ENCODE measurements at regions not wholly inside any gene's neighbourhood (a gene's known extent, or its start where the extent isn't known, plus 50 kb on each side); places are given as distances from the start of the nearest gene placed in this dataset.
"Not testable (repeated sequence)": the region's sequence is repeated elsewhere in the genome, so short reads cannot be mapped to it uniquely, and the experiment has no call there.

GRCh38 chrX:138856881-138857604 lies 145.5 kb upstream of the FGF13 start:
- Histone ChIP-seq H3K4me3 (ENCODE audit: low read depth in 1 of 2, low read length in 2 of 2) (no peak overlapping the region), H3K9me3 (ENCODE audit: low read length) (no peaks in the 10 kb centered on the region), H3K36me3 (ENCODE audit: insufficient read depth, low read length) (no peaks in the 10 kb centered on the region), H3K4me1 (ENCODE audit: insufficient read depth, low read length) (no peaks in the 10 kb centered on the region), H3K9ac (ENCODE audit: low read length) (no peak overlapping the region), H3K27ac (ENCODE audit: low read depth, low read length) (no peak overlapping the region), H3K27me3 (ENCODE audit: control insufficient read depth in 1 of 2, insufficient read depth in 2 of 2, low read length in 2 of 2) (no peaks in the 10 kb centered on the region)

DNA sequence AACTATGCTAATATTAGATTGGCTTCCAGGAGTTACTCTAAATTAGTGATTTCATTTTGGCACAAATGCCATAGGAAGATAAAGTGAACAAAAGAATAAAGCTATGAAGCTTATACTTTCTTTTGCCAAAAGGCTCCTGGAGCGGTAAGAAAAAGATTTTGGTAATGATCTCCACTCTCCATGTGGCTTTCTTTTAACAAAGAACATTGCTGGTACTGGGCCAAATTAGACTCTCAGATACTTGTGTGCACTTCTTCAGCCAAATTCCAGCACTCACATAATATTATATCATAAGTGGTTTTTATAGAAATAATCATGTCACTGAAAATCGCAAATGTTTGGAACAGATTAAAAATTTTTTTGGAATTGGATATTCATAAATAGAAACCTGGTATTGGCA lies 142.4 kb upstream of the FGF13 start:
- no peak overlapping the region for H3K9ac ChIP-seq (ENCODE audit: low read length)
- H3K27ac ChIP-seq (ENCODE audit: low read depth, low read length): no peak overlapping the region
- no peaks in the 10 kb centered on the region for H3K36me3 ChIP-seq (ENCODE audit: insufficient read depth, low read length)
- no peak overlapping the region for H3K4me3 ChIP-seq (ENCODE audit: low read depth in 1 of 2, low read length in 2 of 2)
- no peaks in the 10 kb centered on the region for H3K4me1 ChIP-seq (ENCODE audit: insufficient read depth, low read length)
- no peaks in the 10 kb centered on the region for H3K27me3 ChIP-seq (ENCODE audit: control insufficient read depth in 1 of 2, insufficient read depth in 2 of 2, low read length in 2 of 2)
- no peaks in the 10 kb centered on the region for H3K9me3 ChIP-seq (ENCODE audit: low read length)

DNA sequence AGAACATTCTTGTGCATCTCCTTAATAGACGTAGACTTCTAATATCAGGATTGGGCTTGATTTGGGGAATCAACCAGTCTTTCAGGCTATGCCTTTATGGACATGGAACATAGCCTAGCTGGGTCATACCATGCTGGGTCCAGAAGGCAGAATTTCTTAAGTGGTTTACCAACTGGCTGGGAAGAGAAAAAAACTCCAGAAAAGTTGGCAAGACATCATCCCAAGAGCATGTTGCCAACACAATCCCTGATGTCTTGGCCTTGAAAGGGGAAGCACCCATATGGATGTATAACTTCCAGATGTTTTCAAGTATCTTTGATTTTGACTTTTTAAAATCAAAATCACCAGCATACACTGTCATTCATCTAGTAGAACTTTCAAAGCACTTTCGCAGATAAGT lies 138.0 kb upstream of the FGF13 start:
- Histone ChIP-seq H3K9ac (ENCODE audit: low read length) (no peak overlapping the region), H3K4me3 (ENCODE audit: low read depth in 1 of 2, low read length in 2 of 2) (no peak overlapping the region), H3K27me3 (ENCODE audit: control insufficient read depth in 1 of 2, insufficient read depth in 2 of 2, low read length in 2 of 2) (no peaks in the 10 kb centered on the region), H3K36me3 (ENCODE audit: insufficient read depth, low read length) (no peaks in the 10 kb centered on the region), H3K4me1 (ENCODE audit: insufficient read depth, low read length) (no peaks in the 10 kb centered on the region), H3K9me3 (ENCODE audit: low read length) (no peaks in the 10 kb centered on the region), H3K27ac (ENCODE audit: low read depth, low read length) (no peak overlapping the region)

GRCh38 chrX:138847930-138848329 lies 136.4 kb upstream of the FGF13 start:
- Histone ChIP-seq H3K4me3 (ENCODE audit: low read depth in 1 of 2, low read length in 2 of 2) (no peak overlapping the region), H3K9me3 (ENCODE audit: low read length) (no peaks in the 10 kb centered on the region), H3K9ac (ENCODE audit: low read length) (no peak overlapping the region), H3K36me3 (ENCODE audit: insufficient read depth, low read length) (no peaks in the 10 kb centered on the region), H3K27ac (ENCODE audit: low read depth, low read length) (no peak overlapping the region), H3K27me3 (ENCODE audit: control insufficient read depth in 1 of 2, insufficient read depth in 2 of 2, low read length in 2 of 2) (no peaks in the 10 kb centered on the region), H3K4me1 (ENCODE audit: insufficient read depth, low read length) (no peaks in the 10 kb centered on the region)

GRCh38 chrX:138845786-138846185 lies 134.3 kb upstream of the FGF13 start:
- no peaks in the 10 kb centered on the region for H3K36me3 ChIP-seq (ENCODE audit: insufficient read depth, low read length)
- H3K27me3 ChIP-seq (ENCODE audit: control insufficient read depth in 1 of 2, insufficient read depth in 2 of 2, low read length in 2 of 2): no peaks in the 10 kb centered on the region
- no peak overlapping the region for H3K9ac ChIP-seq (ENCODE audit: low read length)
- H3K9me3 ChIP-seq (ENCODE audit: low read length): no peaks in the 10 kb centered on the region
- no peak overlapping the region for H3K27ac ChIP-seq (ENCODE audit: low read depth, low read length)
- no peak overlapping the region for H3K4me3 ChIP-seq (ENCODE audit: low read depth in 1 of 2, low read length in 2 of 2)
- no peaks in the 10 kb centered on the region for H3K4me1 ChIP-seq (ENCODE audit: insufficient read depth, low read length)

DNA sequence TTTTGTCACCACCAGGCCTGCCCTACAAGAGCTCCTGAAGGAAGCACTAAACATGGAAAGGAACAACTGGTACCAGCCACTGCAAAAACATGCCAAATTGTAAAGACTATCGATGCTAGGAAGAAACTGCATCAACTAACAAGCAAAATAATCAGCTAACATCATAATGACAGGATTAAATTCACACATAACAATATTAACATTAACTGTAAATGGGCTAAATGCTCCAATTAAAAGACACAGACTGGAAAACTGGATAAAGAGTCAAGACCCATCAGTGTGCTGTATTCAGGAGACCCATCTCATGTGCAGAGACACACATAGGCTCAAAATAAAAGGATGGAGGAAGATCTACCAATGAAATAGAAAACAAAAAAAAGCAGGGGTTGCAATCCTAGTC lies 95.9 kb upstream of the FGF13 start:
- H3K4me1 ChIP-seq (ENCODE audit: insufficient read depth, low read length); H3K27ac ChIP-seq (ENCODE audit: low read depth, low read length); H3K9me3 ChIP-seq (ENCODE audit: low read length); H3K9ac ChIP-seq (ENCODE audit: low read length); H3K27me3 ChIP-seq (ENCODE audit: control insufficient read depth in 1 of 2, insufficient read depth in 2 of 2, low read length in 2 of 2); H3K4me3 ChIP-seq (ENCODE audit: low read depth in 1 of 2, low read length in 2 of 2); H3K36me3 ChIP-seq (ENCODE audit: insufficient read depth, low read length): not testable (repeated sequence)

- Histone ChIP-seq H3K9ac (ENCODE audit: low read length) (no peak overlapping the region), H3K27ac (ENCODE audit: low read depth, low read length) (no peak overlapping the region), H3K9me3 (ENCODE audit: low read length) (no peaks in the 10 kb centered on the region), H3K4me1 (ENCODE audit: insufficient read depth, low read length) (no peaks in the 10 kb centered on the region), H3K36me3 (ENCODE audit: insufficient read depth, low read length) (no peaks in the 10 kb centered on the region), H3K27me3 (ENCODE audit: control insufficient read depth in 1 of 2, insufficient read depth in 2 of 2, low read length in 2 of 2) (no peaks in the 10 kb centered on the region), H3K4me3 (ENCODE audit: low read depth in 1 of 2, low read length in 2 of 2) (no peak overlapping the region)
Measured at GRCh38 chrX:138794246-138794645, 82.7 kb upstream of the FGF13 start.

DNA sequence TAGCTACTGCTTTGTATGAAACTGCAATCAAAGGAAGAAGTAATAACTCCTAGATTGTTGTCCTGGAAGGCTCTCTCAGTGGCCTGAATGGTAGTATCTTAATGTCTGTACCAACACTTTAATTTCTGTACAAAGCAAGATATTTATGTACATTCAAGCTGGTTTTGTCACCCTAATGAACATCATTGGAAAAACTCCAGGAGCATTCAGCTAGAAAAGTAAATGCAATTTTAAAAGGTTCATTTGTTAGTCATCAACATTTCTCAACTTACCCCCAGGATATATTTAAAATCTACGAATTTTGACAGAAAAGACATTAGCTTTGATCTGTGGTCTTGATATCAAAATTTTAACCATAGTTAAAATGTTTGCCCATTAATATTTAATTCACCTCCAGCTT lies 80.0 kb upstream of the FGF13 start:
- H3K9ac ChIP-seq (ENCODE audit: low read length): no peak overlapping the region
- H3K4me1 ChIP-seq (ENCODE audit: insufficient read depth, low read length): no peaks in the 10 kb centered on the region
- no peaks in the 10 kb centered on the region for H3K27me3 ChIP-seq (ENCODE audit: control insufficient read depth in 1 of 2, insufficient read depth in 2 of 2, low read length in 2 of 2)
- no peaks in the 10 kb centered on the region for H3K9me3 ChIP-seq (ENCODE audit: low read length)
- no peak overlapping the region for H3K4me3 ChIP-seq (ENCODE audit: low read depth in 1 of 2, low read length in 2 of 2)
- no peaks in the 10 kb centered on the region for H3K36me3 ChIP-seq (ENCODE audit: insufficient read depth, low read length)
- no peak overlapping the region for H3K27ac ChIP-seq (ENCODE audit: low read depth, low read length)

GRCh38 chrX:138788771-138789170 lies 77.3 kb upstream of the FGF13 start:
- Histone ChIP-seq H3K9ac (ENCODE audit: low read length) (no peak overlapping the region), H3K36me3 (ENCODE audit: insufficient read depth, low read length) (no peaks in the 10 kb centered on the region), H3K27ac (ENCODE audit: low read depth, low read length) (no peak overlapping the region), H3K4me1 (ENCODE audit: insufficient read depth, low read length) (no peaks in the 10 kb centered on the region), H3K9me3 (ENCODE audit: low read length) (no peaks in the 10 kb centered on the region), H3K27me3 (ENCODE audit: control insufficient read depth in 1 of 2, insufficient read depth in 2 of 2, low read length in 2 of 2) (no peaks in the 10 kb centered on the region), H3K4me3 (ENCODE audit: low read depth in 1 of 2, low read length in 2 of 2) (no peak overlapping the region)

GRCh38 chrX:138778576-138778909 lies 67.0 kb upstream of the FGF13 start:
- H3K27ac ChIP-seq (ENCODE audit: low read depth, low read length); H3K27me3 ChIP-seq (ENCODE audit: control insufficient read depth in 1 of 2, insufficient read depth in 2 of 2, low read length in 2 of 2); H3K4me1 ChIP-seq (ENCODE audit: insufficient read depth, low read length); H3K9ac ChIP-seq (ENCODE audit: low read length); H3K36me3 ChIP-seq (ENCODE audit: insufficient read depth, low read length); H3K4me3 ChIP-seq (ENCODE audit: low read depth in 1 of 2, low read length in 2 of 2); H3K9me3 ChIP-seq (ENCODE audit: low read length): not testable (repeated sequence)

DNA sequence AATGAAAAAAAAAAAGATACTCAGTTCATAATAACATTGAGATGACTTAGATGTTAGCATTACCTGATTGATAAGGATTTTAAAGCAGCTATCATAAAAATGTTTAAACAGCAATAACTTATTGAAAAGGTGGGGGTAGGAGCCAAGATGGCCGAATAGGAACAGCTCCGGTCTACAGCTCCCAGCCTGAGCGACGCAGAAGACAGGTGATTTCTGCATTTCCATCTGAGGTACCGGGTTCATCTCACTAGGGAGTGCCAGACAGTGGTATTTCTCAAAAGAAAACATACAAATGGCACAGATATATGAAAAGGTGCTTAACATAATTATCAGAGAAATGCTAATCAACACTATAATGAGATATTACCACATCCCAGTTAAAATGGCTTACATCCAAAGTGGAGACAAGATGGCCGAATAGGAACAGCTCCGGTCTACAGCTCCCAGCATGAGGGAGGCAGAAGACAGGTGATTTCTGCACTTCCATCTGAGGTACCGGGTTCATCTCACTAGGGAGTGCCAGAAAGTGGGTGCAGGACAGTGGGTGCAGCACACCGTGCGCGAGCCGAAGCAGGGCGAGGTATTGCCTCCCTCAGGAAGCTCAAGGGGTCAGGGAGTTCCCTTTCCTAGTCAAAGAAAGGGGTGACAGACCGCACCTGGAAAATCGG lies 66.5 kb upstream of the FGF13 start:
- not testable (repeated sequence) for H3K4me1 ChIP-seq (ENCODE audit: insufficient read depth, low read length); H3K36me3 ChIP-seq (ENCODE audit: insufficient read depth, low read length); H3K27ac ChIP-seq (ENCODE audit: low read depth, low read length); H3K9me3 ChIP-seq (ENCODE audit: low read length); H3K27me3 ChIP-seq (ENCODE audit: control insufficient read depth in 1 of 2, insufficient read depth in 2 of 2, low read length in 2 of 2); H3K9ac ChIP-seq (ENCODE audit: low read length); H3K4me3 ChIP-seq (ENCODE audit: low read depth in 1 of 2, low read length in 2 of 2)

DNA sequence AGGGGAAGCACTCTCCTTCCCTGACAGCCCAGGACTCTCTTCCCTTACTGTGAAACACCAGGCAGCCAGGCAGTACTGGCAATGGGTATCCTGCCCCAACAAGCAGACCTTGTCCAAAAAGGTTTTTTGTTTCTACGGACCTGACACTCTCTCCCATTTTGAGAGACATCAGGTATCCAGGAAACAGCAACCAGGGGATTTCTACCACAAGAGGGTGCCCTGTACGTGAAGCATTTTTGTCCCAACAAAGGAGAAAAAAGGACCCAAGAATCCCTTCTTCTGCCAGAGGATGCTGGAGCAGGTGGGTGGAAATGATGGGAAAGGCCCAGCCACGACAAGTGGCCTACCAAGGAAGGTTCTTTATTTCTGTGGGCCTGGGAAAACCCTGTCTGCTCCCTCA lies 65.7 kb upstream of the FGF13 start:
- Histone ChIP-seq H3K9ac (ENCODE audit: low read length) (no peak overlapping the region), H3K4me3 (ENCODE audit: low read depth in 1 of 2, low read length in 2 of 2) (no peak overlapping the region), H3K27ac (ENCODE audit: low read depth, low read length) (no peak overlapping the region), H3K27me3 (ENCODE audit: control insufficient read depth in 1 of 2, insufficient read depth in 2 of 2, low read length in 2 of 2) (no peaks in the 10 kb centered on the region), H3K9me3 (ENCODE audit: low read length) (no peaks in the 10 kb centered on the region), H3K36me3 (ENCODE audit: insufficient read depth, low read length) (no peaks in the 10 kb centered on the region), H3K4me1 (ENCODE audit: insufficient read depth, low read length) (no peaks in the 10 kb centered on the region)

Measured in muscle layer of colon (tissue), 2 donors.